HK-2 (cell line): ENCODE measurements at regions not wholly inside any gene's neighbourhood (a gene's known extent, or its start where the extent isn't known, plus 50 kb on each side); places are given as distances from the start of the nearest gene placed in this dataset.
"Not testable (repeated sequence)": the region's sequence is repeated elsewhere in the genome, so short reads cannot be mapped to it uniquely, and the experiment has no call there.

Experiments used
- DNase-seq: peaks from one replicate; pipeline ENCODE4 v3.0.0-alpha.2; 2018; ENCODE audit not compliant: unreplicated experiment

GRCh38 chr7:54252256-54253035, 289.7 kb upstream of the VSTM2A start:
- no peak for DNase-seq

GRCh38 chr7:54253036-54253373, 289.2 kb upstream of the VSTM2A start:
- DNase-seq = no peak

- no peak for DNase-seq
Measured at GRCh38 chr7:54255242-54255641, 286.9 kb upstream of the VSTM2A start.

- DNase-seq = no peak
Measured at GRCh38 chr7:54259185-54259584, 283.0 kb upstream of the VSTM2A start.

GRCh38 chr7:54260941-54261371, 281.2 kb upstream of the VSTM2A start:
- no peak for DNase-seq

- DNase-seq = no peak
Measured at GRCh38 chr7:54278847-54279246, 263.3 kb upstream of the VSTM2A start.

GRCh38 chr7:54292171-54292925, 249.8 kb upstream of the VSTM2A start:
- DNase-seq = no peak

GRCh38 chr7:54299426-54299825, 242.7 kb upstream of the VSTM2A start:
- no peak for DNase-seq

- DNase-seq = not testable (repeated sequence)
Measured at GRCh38 chr7:54315955-54316354, 226.2 kb upstream of the VSTM2A start.

GRCh38 chr7:54326592-54327167, 215.5 kb upstream of the VSTM2A start:
- no peak for DNase-seq

GRCh38 chr7:54330216-54330800, 211.9 kb upstream of the VSTM2A start:
- no peak for DNase-seq

GRCh38 chr7:54331311-54331710, 210.9 kb upstream of the VSTM2A start:
- no peak for DNase-seq

GRCh38 chr7:54332301-54332700, 209.9 kb upstream of the VSTM2A start:
- DNase-seq = no peak

GRCh38 chr7:54333952-54334351, 208.2 kb upstream of the VSTM2A start:
- no peak for DNase-seq

- no peak for DNase-seq
Measured at GRCh38 chr7:54336800-54337199, 205.4 kb upstream of the VSTM2A start.

GRCh38 chr7:54337466-54337865, 204.7 kb upstream of the VSTM2A start:
- no peak for DNase-seq

GRCh38 chr7:54338319-54338718, 203.9 kb upstream of the VSTM2A start:
- DNase-seq = no peak

GRCh38 chr7:54339073-54339472, 203.1 kb upstream of the VSTM2A start:
- DNase-seq = no peak

GRCh38 chr7:54342458-54342857, 199.7 kb upstream of the VSTM2A start:
- DNase-seq = no peak

- DNase-seq = no peak
Measured at GRCh38 chr7:54343511-54343910, 198.7 kb upstream of the VSTM2A start.

GRCh38 chr7:54345746-54346145, 196.4 kb upstream of the VSTM2A start:
- DNase-seq = no peak

GRCh38 chr7:54349229-54349628, 192.9 kb upstream of the VSTM2A start:
- DNase-seq = no peak

GRCh38 chr7:54354436-54354835, 187.7 kb upstream of the VSTM2A start:
- no peak for DNase-seq
